A673 (cell line): ENCODE measurements at regions not wholly inside any gene's neighbourhood (a gene's known extent, or its start where the extent isn't known, plus 50 kb on each side); places are given as distances from the start of the nearest gene placed in this dataset.
"Not testable (repeated sequence)": the region's sequence is repeated elsewhere in the genome, so short reads cannot be mapped to it uniquely, and the experiment has no call there.

Source experiments
- BruUV-seq: library from RNA; stranded (reverse); fragments of 400-500 nt; replicated peaks from 2 replicates; lab custom pipeline; 2021; lab: Mats Ljungman, UMichigan
- CTCF ChIA-PET: fragments of 300-600 bp; sonication (Branson Sonifier 250); formaldehyde crosslinking; loops from one replicate; lab custom pipeline; 2022; ENCODE audit warnings: antibody characterized with exemption; lab: Charles Lee
- POLR2A ChIA-PET: fragments of 300-600 bp; sonication (Branson Sonifier 250); formaldehyde crosslinking; loops from one replicate; lab custom pipeline; 2022; ENCODE audit warnings: antibody characterized with exemption; ENCODE audit not compliant: low non-redundant PET; lab: Charles Lee
- DNase-seq: peaks from one replicate; pipeline ENCODE4 v3.0.0-alpha.2; 2015; ENCODE audit warnings: low spot score
- H3K27ac ChIP-seq: fragments of 200-600 bp; sonication (generic); 2 replicates; pipeline ENCODE4 v1.5.1; 2016; ENCODE audit warnings: mixed run types, low read depth, mild to moderate bottlenecking, mixed read lengths, antibody characterized with exemption, low read length; ENCODE audit not compliant: poor library complexity, severe bottlenecking
- H3K27me3 ChIP-seq: fragments of 200-600 bp; sonication (generic); replicated peaks from 2 replicates; pipeline ENCODE4 v1.6.1; 2017; ENCODE audit warnings: mixed run types, low read depth, mild to moderate bottlenecking, mixed read lengths, antibody characterized with exemption, low read length; ENCODE audit not compliant: insufficient read depth, poor library complexity
- H3K36me3 ChIP-seq: fragments of 200-600 bp; sonication (generic); 2 replicates; pipeline ENCODE4 v1.6.1; 2016; ENCODE audit warnings: mixed run types, mild to moderate bottlenecking, mixed read lengths, antibody characterized with exemption, low read length; ENCODE audit not compliant: insufficient read depth, poor library complexity, severe bottlenecking
- H3K4me1 ChIP-seq: fragments of 200-600 bp; sonication (generic); 2 replicates; pipeline ENCODE4 v1.6.1; 2017; ENCODE audit warnings: mixed run types, mild to moderate bottlenecking, mixed read lengths, antibody characterized with exemption, low read length; ENCODE audit not compliant: insufficient read depth, poor library complexity, severe bottlenecking
- H3K4me3 ChIP-seq: fragments of 200-600 bp; sonication (generic); 2 replicates; pipeline ENCODE4 v1.5.1; 2016; ENCODE audit warnings: low read depth, mixed run types, mild to moderate bottlenecking, mixed read lengths, low read length; ENCODE audit not compliant: poor library complexity, severe bottlenecking
- H3K9me3 ChIP-seq: fragments of 200-600 bp; sonication (generic); 2 replicates; pipeline ENCODE4 v1.6.1; 2016; ENCODE audit warnings: mixed run types, low read depth, mild to moderate bottlenecking, mixed read lengths, antibody characterized with exemption, low read length; ENCODE audit not compliant: poor library complexity, severe bottlenecking
- EZH2 ChIP-seq: fragments of 200-600 bp; sonication (generic); IDR thresholded peaks from 2 replicates; pipeline ENCODE4 v1.6.1; 2017; ENCODE audit warnings: borderline replicate concordance, low read depth, mild to moderate bottlenecking, mixed read lengths, antibody characterized with exemption, low read length; ENCODE audit not compliant: poor library complexity, severe bottlenecking
- intact Hi-C: fragments of 100-400 bp; cut with micrococcal nuclease; formaldehyde crosslinking; loops from one replicate; pipeline ENCODE4 v1.10.0; 2022; ENCODE audit not compliant: unreplicated experiment
- TF ChIP-seq, protein P1 (sequence below): fragments of 300-800, 200-600 bp; sonication (generic); conservative IDR thresholded peaks from 2 replicates; pipeline ENCODE4 v1.5.1; 2017; ENCODE audit warnings: low read depth, mild to moderate bottlenecking, antibody characterized with exemption, low read length, moderate library complexity, mixed read lengths

- no peaks in the 10 kb centered on the region for H3K4me1 ChIP-seq
- no peak for DNase-seq
- H3K4me3 ChIP-seq = no peak overlapping the region
- TF ChIP-seq, protein P1, sequence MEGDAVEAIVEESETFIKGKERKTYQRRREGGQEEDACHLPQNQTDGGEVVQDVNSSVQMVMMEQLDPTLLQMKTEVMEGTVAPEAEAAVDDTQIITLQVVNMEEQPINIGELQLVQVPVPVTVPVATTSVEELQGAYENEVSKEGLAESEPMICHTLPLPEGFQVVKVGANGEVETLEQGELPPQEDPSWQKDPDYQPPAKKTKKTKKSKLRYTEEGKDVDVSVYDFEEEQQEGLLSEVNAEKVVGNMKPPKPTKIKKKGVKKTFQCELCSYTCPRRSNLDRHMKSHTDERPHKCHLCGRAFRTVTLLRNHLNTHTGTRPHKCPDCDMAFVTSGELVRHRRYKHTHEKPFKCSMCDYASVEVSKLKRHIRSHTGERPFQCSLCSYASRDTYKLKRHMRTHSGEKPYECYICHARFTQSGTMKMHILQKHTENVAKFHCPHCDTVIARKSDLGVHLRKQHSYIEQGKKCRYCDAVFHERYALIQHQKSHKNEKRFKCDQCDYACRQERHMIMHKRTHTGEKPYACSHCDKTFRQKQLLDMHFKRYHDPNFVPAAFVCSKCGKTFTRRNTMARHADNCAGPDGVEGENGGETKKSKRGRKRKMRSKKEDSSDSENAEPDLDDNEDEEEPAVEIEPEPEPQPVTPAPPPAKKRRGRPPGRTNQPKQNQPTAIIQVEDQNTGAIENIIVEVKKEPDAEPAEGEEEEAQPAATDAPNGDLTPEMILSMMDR = no peak
- TF ChIP-seq EZH2 = no peak
- CTCF ChIA-PET = no interaction called here
- no peaks in the 10 kb centered on the region for H3K9me3 ChIP-seq
- intact Hi-C loops = no loop called here
- H3K27ac ChIP-seq = no peak overlapping the region
- BruUV-seq = no TSS peak
- H3K36me3 ChIP-seq = no peaks in the 10 kb centered on the region
- POLR2A ChIA-PET = no interaction called here
- no peaks in the 10 kb centered on the region for H3K27me3 ChIP-seq
These were observed 874.1 kb upstream of the B3GALT2 start for GRCh38 chr1:194060481-194060880.

- CTCF ChIA-PET, intact Hi-C loops, H3K4me3 ChIP-seq, H3K4me1 ChIP-seq, H3K36me3 ChIP-seq, POLR2A ChIA-PET, BruUV-seq, H3K9me3 ChIP-seq, DNase-seq, H3K27me3 ChIP-seq, H3K27ac ChIP-seq: not testable (repeated sequence)
These were observed 871.9 kb upstream of the B3GALT2 start for GRCh38 chr1:194058268-194058667.

GRCh38 chr1:194056169-194056568 lies 869.8 kb upstream of the B3GALT2 start:
- H3K9me3 ChIP-seq = no peaks in the 10 kb centered on the region
- BruUV-seq = no TSS peak
- no peak overlapping the region for H3K4me3 ChIP-seq
- no peak for DNase-seq
- ChIA-PET CTCF (no interaction called here), POLR2A (no interaction called here)
- intact Hi-C loops = no loop called here
- TF ChIP-seq, protein P1 = no peak
- no peak for TF ChIP-seq EZH2
- no peaks in the 10 kb centered on the region for H3K4me1 ChIP-seq
- no peaks in the 10 kb centered on the region for H3K36me3 ChIP-seq
- H3K27ac ChIP-seq = no peak overlapping the region
- H3K27me3 ChIP-seq = no peaks in the 10 kb centered on the region

GRCh38 chr1:194055536-194055935 lies 869.1 kb upstream of the B3GALT2 start:
- DNase-seq = no peak
- CTCF ChIA-PET = no interaction called here
- no peaks in the 10 kb centered on the region for H3K36me3 ChIP-seq
- POLR2A ChIA-PET = no interaction called here
- H3K4me1 ChIP-seq = no peaks in the 10 kb centered on the region
- intact Hi-C loops = no loop called here
- no peak for TF ChIP-seq EZH2
- TF ChIP-seq, protein P1 = no peak
- H3K4me3 ChIP-seq = no peak overlapping the region
- no peak overlapping the region for H3K27ac ChIP-seq
- no TSS peak for BruUV-seq
- H3K27me3 ChIP-seq = no peaks in the 10 kb centered on the region
- H3K9me3 ChIP-seq = no peaks in the 10 kb centered on the region
